Right lobe of liver (tissue), 6 donors: ENCODE measurements at regions not wholly inside any gene's neighbourhood (a gene's known extent, or its start where the extent isn't known, plus 50 kb on each side); places are given as distances from the start of the nearest gene placed in this dataset.

Experiments used
- ATAC-seq, 4 donors: fragments of 200-7000 bp; cut with Tn5 transposase; one replicate each; pipeline ENCODE4 v1.9.1; 2020; ENCODE audit warnings: mild to moderate bottlenecking in 4 of 4, moderate library complexity in 4 of 4
- DNase-seq, 3 donors: peaks; one replicate each; pipeline ENCODE4 v3.0.0-alpha.2; 2020
- H3K27ac ChIP-seq, 3 donors: fragments of 200-600 bp; one replicate each; pipeline ENCODE4 v1.8.0; 2022
- H3K27me3 ChIP-seq, 2 donors: fragments of 200-600 bp; one replicate each; pipeline ENCODE4 v1.8.0; 2022
- H3K36me3 ChIP-seq, 4 donors: fragments of 200-600 bp; sonication (generic) in 1 of 4; one replicate each; pipeline versions ENCODE4 v1.5.1 to v1.8.0; 2017 to 2022; ENCODE audit warnings: control low read depth in 1 of 4
- H3K4me1 ChIP-seq, 4 donors: fragments of 200-600 bp; sonication (generic) in 1 of 4; one replicate each; pipeline versions ENCODE4 v1.5.1 to v1.8.0; 2017 to 2022; ENCODE audit warnings: control low read depth in 1 of 4
- H3K4me3 ChIP-seq, 3 donors: fragments of 200-600 bp; one replicate each; pipeline ENCODE4 v1.8.0; 2022
- H3K9me3 ChIP-seq, 4 donors: fragments of 200-600 bp; sonication (generic) in 1 of 4; one replicate each; pipeline versions ENCODE4 v1.5.1 to v1.8.0; 2017 to 2022; ENCODE audit warnings: control low read depth in 1 of 4
- POLR2A ChIP-seq: fragments of 450-650 bp; IDR thresholded peaks from one replicate; pipeline ENCODE4 v1.6.1; 2017; ENCODE audit warnings: antibody characterized with exemption, mild to moderate bottlenecking
- WGBS: methylation state at CpG from one replicate; pipeline ENCODE4 v1.1.6; 2018; ENCODE audit warnings: low coverage, low lambda C conversion rate; ENCODE audit not compliant: insufficient coverage; ENCODE audit errors: missing lambda C conversion rate; 5-methylcytosine and 5-hydroxymethylcytosine counted together
- intact Hi-C, 2 donors: fragments of 100-400 bp; cut with DNase I; formaldehyde crosslinking; loops; one replicate each; pipeline versions ENCODE4 v1.11.2 to v1.14.1; 2022
- TF ChIP-seq, protein P1 (sequence below), 4 donors: fragments of 200-600 bp in 3 of 4; fragments of 450-650 bp in 1 of 4; IDR thresholded peaks; one replicate each; pipeline versions ENCODE4 v1.5.1 to v1.8.0; 2016 to 2022; ENCODE audit warnings: antibody characterized with exemption in 4 of 4, mild to moderate bottlenecking in 2 of 4
- donor health status: DM: no; HTN: yes; CAD: no.
- donor health status: DM: no; HTN: no; CAD: no.
- donor health status: DM: no; HTN: no; CAD: no.
- donor health status: DM: no; HTN: yes; CAD: no.
- donor health status: DM: no; HTN: yes; CAD: no.

DNA sequence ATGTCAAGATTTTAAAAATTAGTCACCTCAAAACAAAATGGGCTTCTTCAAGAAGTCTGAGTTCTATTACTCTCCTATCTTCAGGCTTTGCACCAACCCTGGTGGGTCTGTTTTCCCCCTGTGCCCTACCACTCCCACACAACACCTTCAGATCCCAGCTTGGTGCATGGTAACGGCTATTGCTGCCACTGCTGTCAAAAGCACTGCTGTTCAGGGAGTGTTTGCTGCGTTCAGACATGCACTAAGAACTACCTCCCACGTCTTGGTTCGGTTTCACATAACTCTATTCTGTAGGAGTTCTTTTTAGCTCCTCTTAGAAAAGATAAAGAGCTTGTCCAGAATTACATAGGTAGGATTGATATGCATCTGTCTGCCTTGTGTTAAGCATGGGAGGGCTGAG is 799.2 kb downstream of the NR2F2 start:
- no peaks in the 10 kb centered on the region for H3K9me3 ChIP-seq
- H3K4me3 ChIP-seq = no peak overlapping the region
- H3K36me3 ChIP-seq = no peaks in the 10 kb centered on the region
- DNase-seq (no peak), ATAC-seq (no peak)
- no peaks in the 10 kb centered on the region for H3K4me1 ChIP-seq
- TF ChIP-seq POLR2A = no peak
- TF ChIP-seq, protein P1, sequence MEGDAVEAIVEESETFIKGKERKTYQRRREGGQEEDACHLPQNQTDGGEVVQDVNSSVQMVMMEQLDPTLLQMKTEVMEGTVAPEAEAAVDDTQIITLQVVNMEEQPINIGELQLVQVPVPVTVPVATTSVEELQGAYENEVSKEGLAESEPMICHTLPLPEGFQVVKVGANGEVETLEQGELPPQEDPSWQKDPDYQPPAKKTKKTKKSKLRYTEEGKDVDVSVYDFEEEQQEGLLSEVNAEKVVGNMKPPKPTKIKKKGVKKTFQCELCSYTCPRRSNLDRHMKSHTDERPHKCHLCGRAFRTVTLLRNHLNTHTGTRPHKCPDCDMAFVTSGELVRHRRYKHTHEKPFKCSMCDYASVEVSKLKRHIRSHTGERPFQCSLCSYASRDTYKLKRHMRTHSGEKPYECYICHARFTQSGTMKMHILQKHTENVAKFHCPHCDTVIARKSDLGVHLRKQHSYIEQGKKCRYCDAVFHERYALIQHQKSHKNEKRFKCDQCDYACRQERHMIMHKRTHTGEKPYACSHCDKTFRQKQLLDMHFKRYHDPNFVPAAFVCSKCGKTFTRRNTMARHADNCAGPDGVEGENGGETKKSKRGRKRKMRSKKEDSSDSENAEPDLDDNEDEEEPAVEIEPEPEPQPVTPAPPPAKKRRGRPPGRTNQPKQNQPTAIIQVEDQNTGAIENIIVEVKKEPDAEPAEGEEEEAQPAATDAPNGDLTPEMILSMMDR (IDR thresholded peaks at IDR 0.05) = no peak
- WGBS = 63% methylated on average over 4 of the region's 4 CpGs
- intact Hi-C loops = no loop called here
- H3K27ac ChIP-seq = no peak overlapping the region
- no peaks in the 10 kb centered on the region for H3K27me3 ChIP-seq

DNA sequence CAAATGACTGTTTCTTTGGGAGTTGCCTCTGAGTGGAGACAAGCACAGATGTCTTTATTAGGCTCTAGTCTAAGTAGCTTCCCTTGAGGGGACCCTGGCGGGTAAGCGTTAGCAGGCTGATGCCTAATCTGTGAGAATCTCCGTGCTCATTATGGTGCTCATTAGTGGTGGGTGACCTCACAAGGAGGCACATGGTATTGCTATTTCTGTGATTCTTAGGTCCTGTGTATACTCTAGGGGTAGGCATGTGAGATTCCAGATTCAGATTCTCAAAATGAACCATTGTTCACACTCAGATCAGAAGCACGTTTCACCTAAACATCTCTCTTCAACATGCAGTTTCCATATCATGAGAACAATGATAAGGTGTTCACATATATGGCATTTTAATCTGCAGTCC is 809.7 kb downstream of the NR2F2 start:
- ATAC-seq = no peak
- Histone ChIP-seq H3K4me1 (no peaks in the 10 kb centered on the region), H3K36me3 (no peaks in the 10 kb centered on the region), H3K9me3 (no peaks in the 10 kb centered on the region), H3K27me3 (no peaks in the 10 kb centered on the region), H3K27ac (no peak overlapping the region), H3K4me3 (no peak overlapping the region)
- WGBS = 54% methylated on average over 4 of the region's 4 CpGs
- intact Hi-C loops = no loop called here
- DNase-seq = no peak
- TF ChIP-seq POLR2A = no peak
- TF ChIP-seq, protein P1 (IDR thresholded peaks at IDR 0.05) = no peak

DNA sequence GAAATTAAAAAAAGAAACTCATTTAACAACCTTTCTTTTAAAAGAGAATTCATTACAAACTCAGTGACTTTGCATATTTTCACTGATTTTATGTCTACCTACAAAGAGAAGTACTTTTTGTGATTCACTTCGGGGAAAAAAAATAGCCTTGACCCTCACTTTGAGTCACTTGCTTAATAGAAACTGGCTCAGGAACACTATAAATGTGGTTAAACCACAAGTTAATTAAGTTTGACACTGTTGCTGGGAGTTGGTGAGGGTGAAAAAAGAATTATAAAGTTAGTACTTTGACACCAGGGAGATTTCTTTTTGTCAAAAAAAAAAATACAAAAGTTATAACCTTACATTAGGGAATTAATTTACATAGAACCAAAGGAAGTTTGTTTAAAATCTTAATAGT is 810.9 kb downstream of the NR2F2 start:
- 52% methylated on average over 1 of the region's 1 CpG for WGBS
- no peaks in the 10 kb centered on the region for H3K27me3 ChIP-seq

DNA sequence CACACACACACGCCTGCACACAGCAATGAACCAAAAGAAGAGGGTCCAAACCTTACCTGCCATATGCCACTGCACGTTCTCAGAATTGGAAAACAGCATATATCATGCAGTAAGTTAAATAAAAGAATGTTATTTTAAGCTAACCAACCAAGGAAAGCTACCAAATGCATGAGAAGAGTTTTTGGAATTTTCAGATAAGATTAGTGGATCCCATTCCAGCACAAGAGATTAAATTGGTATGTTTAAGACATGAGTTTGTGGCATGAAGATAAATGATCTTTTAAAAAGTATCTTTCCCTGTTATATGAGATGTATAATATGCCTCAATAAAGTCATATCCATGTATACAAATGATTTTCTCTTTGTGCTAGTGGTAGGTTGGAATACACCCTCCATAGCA is 811.4 kb downstream of the NR2F2 start:
- ATAC-seq = no peak
- intact Hi-C loops = no loop called here
- WGBS = 13% methylated on average over 2 of the region's 2 CpGs
- Histone ChIP-seq H3K27ac (no peak overlapping the region), H3K27me3 (no peaks in the 10 kb centered on the region), H3K4me1 (no peaks in the 10 kb centered on the region), H3K4me3 (no peak overlapping the region), H3K36me3 (no peaks in the 10 kb centered on the region), H3K9me3 (no peaks in the 10 kb centered on the region)
- DNase-seq = no peak
- TF ChIP-seq, protein P1 (IDR thresholded peaks at IDR 0.05) = no peak
- no peak for TF ChIP-seq POLR2A

More for the DNA sequence above, 810.9 kb downstream of the NR2F2 start:
- intact Hi-C loops = no loop called here
- Histone ChIP-seq H3K4me3 (no peak overlapping the region), H3K36me3 (no peaks in the 10 kb centered on the region), H3K4me1 (no peaks in the 10 kb centered on the region), H3K9me3 (no peaks in the 10 kb centered on the region), H3K27ac (no peak overlapping the region)
- TF ChIP-seq, protein P1 (IDR thresholded peaks at IDR 0.05) = no peak
- TF ChIP-seq POLR2A = no peak
- DNase-seq (no peak), ATAC-seq (no peak)
